ENCODE measurements at regions not wholly inside any gene's neighbourhood (a gene's known extent, or its start where the extent isn't known, plus 50 kb on each side); places are given as distances from the start of the nearest gene placed in this dataset.

GRCh38 chr9:86424251-86424891, 70.2 kb upstream of the TUT7 start:
- no peak overlapping the region for H3K4me3 ChIP-seq (ENCODE audit: low read depth, low read length)
- H3K9me3 ChIP-seq (ENCODE audit: control insufficient read depth, insufficient read depth, low read depth, low read length), result peaks cover 2% of the 10 kb centered on the region; the same call in 1 of the 2 replicates
- H3K27me3 ChIP-seq (ENCODE audit: control insufficient read depth, insufficient read depth, low read length), result no peaks in the 10 kb centered on the region
- H3K36me3 ChIP-seq (ENCODE audit: control insufficient read depth, insufficient read depth, low read length), result no peaks in the 10 kb centered on the region
- H3K9ac ChIP-seq (ENCODE audit: low read length), result no peak overlapping the region
- no peaks in the 10 kb centered on the region for H3K4me1 ChIP-seq (ENCODE audit: control insufficient read depth, insufficient read depth, low read length)
- H3K27ac ChIP-seq (ENCODE audit: low read depth, low read length), result no peak overlapping the region

- peaks cover 65% of the 10 kb centered on the region for H3K27me3 ChIP-seq (ENCODE audit: control insufficient read depth, insufficient read depth, low read length)
- no peak overlapping the region for H3K27ac ChIP-seq (ENCODE audit: low read depth, low read length)
- H3K9me3 ChIP-seq (ENCODE audit: control insufficient read depth, insufficient read depth, low read depth, low read length), result peaks cover 6% of the 10 kb centered on the region; the same call in 1 of the 2 replicates
- H3K36me3 ChIP-seq (ENCODE audit: control insufficient read depth, insufficient read depth, low read length), result no peaks in the 10 kb centered on the region
- no peak overlapping the region for H3K4me3 ChIP-seq (ENCODE audit: low read depth, low read length)
- H3K9ac ChIP-seq (ENCODE audit: low read length), result no peak overlapping the region
- no peaks in the 10 kb centered on the region for H3K4me1 ChIP-seq (ENCODE audit: control insufficient read depth, insufficient read depth, low read length)
These were observed 60.0 kb upstream of the TUT7 start for GRCh38 chr9:86413971-86414880.

GRCh38 chr9:86410281-86410680, 56.1 kb upstream of the TUT7 start:
- Histone ChIP-seq H3K27ac (ENCODE audit: low read depth, low read length) (no peak overlapping the region), H3K4me1 (ENCODE audit: control insufficient read depth, insufficient read depth, low read length) (peaks cover 21% of the 10 kb centered on the region), H3K9me3 (ENCODE audit: control insufficient read depth, insufficient read depth, low read depth, low read length) (peaks cover 6% of the 10 kb centered on the region; the same call in 1 of the 2 replicates), H3K9ac (ENCODE audit: low read length) (no peak overlapping the region), H3K4me3 (ENCODE audit: low read depth, low read length) (no peak overlapping the region), H3K36me3 (ENCODE audit: control insufficient read depth, insufficient read depth, low read length) (no peaks in the 10 kb centered on the region), H3K27me3 (ENCODE audit: control insufficient read depth, insufficient read depth, low read length) (peaks cover 93% of the 10 kb centered on the region)

- Histone ChIP-seq H3K27me3 (ENCODE audit: control insufficient read depth, insufficient read depth, low read length) (peaks cover 99% of the 10 kb centered on the region), H3K4me1 (ENCODE audit: control insufficient read depth, insufficient read depth, low read length) (peaks cover 21% of the 10 kb centered on the region), H3K9me3 (ENCODE audit: control insufficient read depth, insufficient read depth, low read depth, low read length) (peaks cover 6% of the 10 kb centered on the region; the same call in 1 of the 2 replicates), H3K27ac (ENCODE audit: low read depth, low read length) (no peak overlapping the region), H3K36me3 (ENCODE audit: control insufficient read depth, insufficient read depth, low read length) (no peaks in the 10 kb centered on the region), H3K4me3 (ENCODE audit: low read depth, low read length) (no peak overlapping the region), H3K9ac (ENCODE audit: low read length) (no peak overlapping the region)
These were observed 53.9 kb upstream of the TUT7 start for GRCh38 chr9:86408121-86408520.

- H3K4me3 ChIP-seq (ENCODE audit: low read depth, low read length), result peak overlapping the region; percentile 22; the same call in 1 of the 2 replicates
- no peaks in the 10 kb centered on the region for H3K36me3 ChIP-seq (ENCODE audit: control insufficient read depth, insufficient read depth, low read length)
- H3K27me3 ChIP-seq (ENCODE audit: control insufficient read depth, insufficient read depth, low read length), result peaks cover 91% of the 10 kb centered on the region
- no peak overlapping the region for H3K27ac ChIP-seq (ENCODE audit: low read depth, low read length)
- peaks cover 21% of the 10 kb centered on the region for H3K4me1 ChIP-seq (ENCODE audit: control insufficient read depth, insufficient read depth, low read length)
- H3K9ac ChIP-seq (ENCODE audit: low read length), result no peak overlapping the region
- H3K9me3 ChIP-seq (ENCODE audit: control insufficient read depth, insufficient read depth, low read depth, low read length), result no peaks in the 10 kb centered on the region
These were observed 52.8 kb upstream of the TUT7 start for GRCh38 chr9:86407022-86407421.

- Histone ChIP-seq H3K27ac (ENCODE audit: low read depth, low read length) (no peak overlapping the region; the same call in 1 of the 2 replicates), H3K9ac (ENCODE audit: low read length) (no peak overlapping the region), H3K36me3 (ENCODE audit: control insufficient read depth, insufficient read depth, low read length) (no peaks in the 10 kb centered on the region), H3K27me3 (ENCODE audit: control insufficient read depth, insufficient read depth, low read length) (peaks cover 85% of the 10 kb centered on the region), H3K4me1 (ENCODE audit: control insufficient read depth, insufficient read depth, low read length) (peaks cover 21% of the 10 kb centered on the region), H3K4me3 (ENCODE audit: low read depth, low read length) (no peak overlapping the region), H3K9me3 (ENCODE audit: control insufficient read depth, insufficient read depth, low read depth, low read length) (no peaks in the 10 kb centered on the region)
These were observed 52.2 kb upstream of the TUT7 start for GRCh38 chr9:86406366-86406765.

GRCh38 chr9:86405926-86406325, 51.7 kb upstream of the TUT7 start:
- Histone ChIP-seq H3K9me3 (ENCODE audit: control insufficient read depth, insufficient read depth, low read depth, low read length) (no peaks in the 10 kb centered on the region), H3K27me3 (ENCODE audit: control insufficient read depth, insufficient read depth, low read length) (peaks cover 80% of the 10 kb centered on the region), H3K27ac (ENCODE audit: low read depth, low read length) (no peak overlapping the region; the same call in 1 of the 2 replicates), H3K36me3 (ENCODE audit: control insufficient read depth, insufficient read depth, low read length) (no peaks in the 10 kb centered on the region), H3K4me1 (ENCODE audit: control insufficient read depth, insufficient read depth, low read length) (peaks cover 21% of the 10 kb centered on the region), H3K4me3 (ENCODE audit: low read depth, low read length) (no peak overlapping the region), H3K9ac (ENCODE audit: low read length) (no peak overlapping the region)

- H3K4me1 ChIP-seq (ENCODE audit: control insufficient read depth, insufficient read depth, low read length), result peaks cover 21% of the 10 kb centered on the region
- H3K27ac ChIP-seq (ENCODE audit: low read depth, low read length), result no peak overlapping the region
- peaks cover 72% of the 10 kb centered on the region for H3K27me3 ChIP-seq (ENCODE audit: control insufficient read depth, insufficient read depth, low read length)
- H3K4me3 ChIP-seq (ENCODE audit: low read depth, low read length), result no peak overlapping the region
- no peaks in the 10 kb centered on the region for H3K9me3 ChIP-seq (ENCODE audit: control insufficient read depth, insufficient read depth, low read depth, low read length)
- no peak overlapping the region for H3K9ac ChIP-seq (ENCODE audit: low read length)
- H3K36me3 ChIP-seq (ENCODE audit: control insufficient read depth, insufficient read depth, low read length), result no peaks in the 10 kb centered on the region
These were observed 50.9 kb upstream of the TUT7 start for GRCh38 chr9:86405086-86405491.
